Stimulated activated CD4-positive, alpha-beta T cell treated with anti-CD3 and anti-CD28 coated beads, Interleukin-4, amount 100 ng/mL, for 24 hours (primary cell): ENCODE measurements at regions not wholly inside any gene's neighbourhood (a gene's known extent, or its start where the extent isn't known, plus 50 kb on each side); places are given as distances from the start of the nearest gene placed in this dataset.
"Not testable (repeated sequence)": the region's sequence is repeated elsewhere in the genome, so short reads cannot be mapped to it uniquely, and the experiment has no call there.

ENCODE experiments used
- DNase-seq: peaks from one replicate; pipeline ENCODE4 v3.0.0-alpha.2; 2020

DNA sequence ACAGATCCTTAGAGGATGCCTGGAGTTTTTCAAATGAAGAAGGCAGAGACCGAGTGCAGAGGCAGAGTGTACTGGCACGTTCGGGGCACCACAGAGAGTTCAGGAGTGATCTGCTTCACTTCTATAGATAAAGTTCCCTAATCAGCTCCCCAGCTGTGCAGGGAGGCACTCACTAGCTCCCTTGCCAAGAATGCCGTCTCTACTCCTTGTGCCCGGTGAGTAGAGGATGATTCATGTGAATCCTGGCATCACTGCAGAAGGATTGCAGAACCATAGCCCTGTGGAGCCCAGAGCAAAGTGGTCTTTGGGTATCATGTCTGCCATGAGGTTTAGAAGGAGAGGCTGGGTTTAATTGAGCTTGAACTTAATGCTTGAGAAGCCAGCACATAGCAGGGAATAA lies 510.1 kb upstream of the RAB6C start:
- no peak for DNase-seq

DNA sequence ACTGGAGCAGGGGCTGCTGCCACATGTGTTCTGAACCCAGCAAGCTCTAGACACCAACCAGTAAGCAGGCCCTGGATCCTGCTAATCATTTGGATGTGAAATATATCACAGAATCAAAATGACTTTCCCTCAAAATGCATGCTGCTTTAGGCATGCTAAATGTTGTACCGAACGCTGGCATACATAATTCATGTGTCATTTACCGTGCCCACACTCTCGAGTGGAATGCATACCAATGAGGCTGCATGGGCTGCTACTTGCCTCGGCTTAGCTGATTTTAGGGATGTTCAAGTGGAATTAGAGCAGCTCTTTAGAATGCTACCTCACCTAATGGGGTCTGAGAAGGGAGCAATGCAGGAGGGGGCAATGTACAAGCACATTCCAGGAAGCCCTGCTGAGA lies 509.6 kb upstream of the RAB6C start:
- no peak for DNase-seq

DNA sequence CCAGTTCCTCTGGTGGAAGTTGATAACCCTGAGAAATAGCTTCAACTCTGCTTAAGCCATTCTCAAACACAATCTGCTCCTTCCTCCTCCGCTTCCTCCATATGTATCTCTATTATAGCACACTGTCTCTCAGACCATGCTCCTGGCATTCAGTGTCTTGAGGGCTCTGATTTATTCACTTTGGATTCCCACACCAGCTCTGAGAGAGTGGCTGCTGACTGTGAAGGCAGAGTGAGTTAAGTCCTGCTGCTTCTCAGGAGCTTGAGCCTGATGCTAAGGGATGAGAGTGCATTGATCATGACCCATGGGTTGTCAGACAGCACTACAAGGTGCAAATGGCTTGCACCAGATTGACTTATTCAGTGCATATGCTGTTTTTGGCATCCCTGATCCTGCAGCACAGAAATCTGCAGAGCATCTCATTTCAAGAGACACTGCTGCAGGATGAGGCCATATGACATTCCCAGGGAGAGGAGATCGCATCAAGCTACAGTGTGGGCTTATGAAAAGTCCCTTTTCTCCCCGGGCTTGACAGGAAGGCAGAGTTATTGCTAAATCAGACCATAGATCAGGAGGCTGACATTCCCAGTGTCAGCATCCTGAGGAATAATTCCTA lies 500.5 kb upstream of the RAB6C start:
- DNase-seq = no peak

DNA sequence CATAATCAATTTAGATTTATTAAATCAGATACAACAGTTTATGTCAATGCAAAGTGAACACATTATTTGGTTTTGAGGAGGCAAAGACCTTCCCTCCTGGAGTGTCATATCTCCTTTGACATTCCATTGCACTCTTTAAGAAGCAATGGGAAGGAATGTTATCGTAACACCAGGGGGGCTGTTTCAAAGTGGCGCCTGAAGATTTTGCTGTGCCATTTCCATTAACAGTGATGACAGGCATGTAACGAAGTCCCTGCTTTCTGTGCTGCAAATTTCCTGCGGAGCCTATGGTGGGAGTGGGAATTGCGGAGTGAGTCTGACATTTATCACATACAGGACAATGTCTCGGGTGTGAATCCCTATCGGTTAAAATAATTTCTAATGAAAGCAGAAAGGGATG lies 499.6 kb upstream of the RAB6C start:
- DNase-seq = no peak

DNA sequence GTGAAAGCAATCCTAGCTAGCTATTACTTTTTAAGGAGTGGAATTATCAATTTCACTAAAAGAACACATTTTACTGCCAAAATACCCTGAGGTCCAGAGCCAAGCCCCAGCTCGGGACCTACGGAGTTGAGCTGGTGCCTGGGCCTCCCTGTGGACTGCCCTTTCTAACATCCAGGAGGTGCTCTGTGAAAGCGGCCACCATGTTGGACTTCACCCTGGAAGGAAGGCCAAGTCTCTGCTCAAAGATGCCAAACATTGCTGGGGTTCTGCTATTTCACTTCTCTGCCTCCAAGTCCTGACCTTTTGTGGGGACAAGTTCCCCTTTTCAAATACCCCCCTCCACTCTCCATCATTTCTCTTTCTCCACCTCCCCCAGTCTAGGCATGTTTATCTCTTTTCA lies 498.7 kb upstream of the RAB6C start:
- no peak for DNase-seq

DNA sequence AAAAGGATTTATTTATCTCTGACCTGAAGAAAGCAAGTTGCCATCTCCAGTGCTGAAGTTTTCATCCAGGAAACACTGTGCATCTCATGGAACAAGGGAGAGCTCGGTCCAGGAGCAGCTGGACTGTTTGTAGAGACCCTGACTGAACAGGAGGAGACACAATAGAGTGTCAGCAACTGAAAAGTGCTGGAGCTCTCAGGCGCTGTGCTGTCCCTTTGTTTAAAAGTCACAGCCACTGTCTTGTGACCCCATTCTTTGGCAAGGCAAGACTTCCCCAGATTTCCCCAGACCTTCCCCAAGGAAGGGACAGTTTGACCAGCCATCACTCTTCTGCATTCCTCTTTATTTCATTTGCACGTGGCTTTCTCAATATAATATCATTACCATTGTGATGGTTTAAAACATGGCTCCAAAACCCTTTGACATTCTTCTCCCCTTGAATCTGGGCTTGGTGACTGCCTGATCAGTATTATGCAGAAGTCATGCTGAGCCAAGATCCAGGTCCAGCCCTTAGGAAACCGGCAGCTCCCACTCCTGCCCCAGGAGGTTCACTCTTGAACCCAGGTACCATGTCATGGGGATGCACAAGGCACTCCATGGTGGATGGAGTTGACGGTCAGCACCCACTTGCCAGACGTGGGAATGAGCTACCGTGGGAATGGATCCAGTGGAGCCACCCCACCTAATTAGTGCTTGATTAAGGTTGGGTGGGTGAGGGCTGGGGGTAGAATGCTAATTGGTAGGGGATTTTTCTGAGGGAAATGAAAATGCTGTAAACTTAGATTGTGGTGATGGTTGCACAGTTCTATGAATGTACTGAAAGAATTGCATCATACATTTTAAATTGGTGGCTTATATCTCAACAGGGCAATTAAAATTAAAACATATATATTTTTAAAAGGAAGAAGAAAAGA lies 497.9 kb upstream of the RAB6C start:
- DNase-seq = no peak

DNA sequence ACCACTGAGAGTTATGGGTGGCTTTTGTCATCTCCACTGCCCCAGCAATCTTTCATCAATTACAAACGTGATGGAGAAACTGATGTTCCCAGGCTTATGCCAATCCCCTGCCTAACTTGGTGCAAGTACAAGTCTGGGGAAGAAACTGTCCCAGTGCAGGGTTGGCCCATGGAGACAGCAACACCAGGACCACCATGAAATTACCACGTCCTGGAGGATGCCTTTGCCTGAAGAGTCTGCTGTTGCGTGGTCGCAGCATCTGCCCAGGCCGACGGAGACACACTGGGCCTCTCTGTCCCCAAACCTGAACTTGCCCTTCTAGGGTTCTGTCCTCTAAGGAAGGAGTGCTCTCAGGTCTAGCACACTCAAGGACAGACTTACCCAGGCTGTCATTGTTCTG lies 496.8 kb upstream of the RAB6C start:
- no peak for DNase-seq

DNA sequence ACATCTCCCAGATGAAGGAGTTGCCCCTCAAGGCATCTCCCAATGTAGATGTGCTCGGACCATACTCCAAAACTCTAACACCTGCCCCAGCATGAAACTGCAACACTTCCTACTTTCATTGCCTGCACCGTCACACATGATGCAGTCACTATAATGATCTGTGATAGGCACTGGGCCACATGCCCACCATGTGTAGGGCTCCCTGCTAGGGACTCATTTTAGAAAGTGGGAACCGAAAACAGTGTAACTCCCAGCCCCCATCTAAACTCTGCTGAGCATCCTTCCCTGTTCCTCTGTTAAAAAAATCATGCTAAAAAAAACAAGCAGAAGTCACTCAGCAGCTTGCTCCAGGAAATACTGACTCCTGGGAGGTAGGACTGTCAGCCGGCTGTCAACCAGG lies 496.1 kb upstream of the RAB6C start:
- DNase-seq = no peak

DNA sequence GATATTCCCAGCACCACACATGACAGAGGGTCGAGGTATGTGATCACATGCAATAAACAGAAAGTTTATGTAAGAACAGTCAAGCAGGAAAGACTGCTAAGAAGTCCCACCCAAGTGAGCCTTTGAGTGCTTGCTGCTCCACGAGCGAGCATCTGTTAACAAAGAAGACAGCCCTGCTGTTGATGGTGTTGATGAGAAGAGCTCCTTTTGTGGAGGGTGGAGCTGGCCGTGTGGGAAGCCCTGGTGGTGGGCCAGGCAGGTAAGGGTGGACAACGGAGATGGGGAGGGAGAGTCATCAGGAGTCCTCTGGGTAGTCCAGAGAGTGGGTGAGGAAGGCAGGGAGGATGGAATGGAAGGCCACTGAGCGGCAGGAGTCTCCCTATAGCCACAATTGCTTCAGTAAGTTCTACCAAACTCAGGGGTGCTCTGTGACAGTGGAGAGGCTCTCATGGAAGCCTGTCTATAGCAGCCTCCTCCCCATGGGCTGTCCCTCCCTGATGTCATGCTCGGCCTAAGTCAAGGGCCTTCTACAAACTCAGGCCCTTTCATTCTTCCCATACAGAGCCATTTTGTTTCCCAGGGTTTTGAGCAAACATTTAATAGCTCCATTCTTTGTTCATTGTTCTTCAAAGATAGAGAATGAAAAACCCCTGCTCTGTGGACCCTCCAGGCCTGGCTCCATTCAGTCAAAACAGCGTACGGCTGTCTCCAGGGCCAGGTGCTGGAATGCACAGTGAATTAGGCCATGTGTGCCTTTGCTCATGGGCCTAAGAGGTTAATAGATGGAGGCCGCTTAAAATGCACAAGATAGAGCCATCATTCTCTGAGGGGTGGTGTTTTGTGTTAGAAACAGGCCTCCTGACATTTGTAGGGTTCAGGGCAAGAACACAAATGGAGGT lies 494.2 kb upstream of the RAB6C start:
- DNase-seq = no peak

DNA sequence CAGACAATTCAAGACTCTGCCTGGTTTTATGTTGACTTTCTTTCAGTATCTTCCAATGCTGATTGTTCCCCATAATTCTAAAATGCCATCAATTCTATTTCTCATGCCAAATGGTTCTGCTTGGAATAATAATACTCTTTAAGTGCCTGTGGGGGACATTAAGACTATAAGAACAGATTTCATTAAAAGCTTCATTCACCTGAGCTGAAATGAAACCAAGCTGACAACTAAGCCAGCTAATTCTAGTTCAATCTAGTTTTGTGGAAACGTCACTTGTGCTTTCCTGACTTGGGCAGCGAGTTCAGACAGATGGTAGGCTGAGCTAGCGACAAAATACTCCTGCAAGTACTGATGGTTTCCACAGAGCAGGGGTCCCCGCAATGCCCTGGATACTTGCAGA lies 491.1 kb upstream of the RAB6C start:
- DNase-seq = no peak

DNA sequence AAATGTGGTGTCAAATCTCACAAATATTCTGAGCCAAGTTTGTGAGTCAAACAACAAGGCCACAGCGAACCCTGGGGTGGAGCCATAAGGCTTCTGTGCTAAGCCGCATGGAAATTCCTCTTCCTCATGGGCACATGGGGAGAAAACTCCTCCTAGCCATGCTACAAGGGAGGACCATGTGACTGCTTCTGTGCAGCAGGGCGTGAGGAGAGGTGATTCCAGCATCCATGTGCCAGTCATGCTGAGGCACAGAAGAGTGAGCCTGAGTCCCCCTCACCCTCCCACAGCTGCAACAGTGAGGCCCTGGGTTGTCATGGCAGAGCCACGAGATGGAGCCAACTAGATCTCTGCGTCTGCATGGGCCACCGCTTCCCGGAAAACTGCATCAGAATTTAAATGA lies 488.8 kb upstream of the RAB6C start:
- no peak for DNase-seq

DNA sequence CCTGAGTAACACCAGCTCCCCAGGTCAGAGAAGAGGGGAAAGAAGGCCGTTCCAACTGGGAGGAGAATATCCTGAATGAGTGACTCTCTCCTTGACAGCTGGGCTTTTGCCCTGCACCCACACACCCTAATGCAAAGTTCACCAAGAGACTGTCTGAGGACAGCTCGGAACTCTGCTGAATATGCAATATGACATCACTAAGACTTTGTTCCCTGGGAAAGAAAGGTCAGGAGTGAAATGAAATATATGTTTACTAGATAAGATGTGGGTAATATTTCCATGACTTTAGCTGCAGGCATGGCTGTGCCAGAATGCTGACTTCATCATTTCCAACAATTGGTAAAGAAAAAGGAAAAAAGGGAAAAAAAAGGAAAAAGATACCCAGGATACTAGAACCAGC lies 488.2 kb upstream of the RAB6C start:
- DNase-seq = no peak

DNA sequence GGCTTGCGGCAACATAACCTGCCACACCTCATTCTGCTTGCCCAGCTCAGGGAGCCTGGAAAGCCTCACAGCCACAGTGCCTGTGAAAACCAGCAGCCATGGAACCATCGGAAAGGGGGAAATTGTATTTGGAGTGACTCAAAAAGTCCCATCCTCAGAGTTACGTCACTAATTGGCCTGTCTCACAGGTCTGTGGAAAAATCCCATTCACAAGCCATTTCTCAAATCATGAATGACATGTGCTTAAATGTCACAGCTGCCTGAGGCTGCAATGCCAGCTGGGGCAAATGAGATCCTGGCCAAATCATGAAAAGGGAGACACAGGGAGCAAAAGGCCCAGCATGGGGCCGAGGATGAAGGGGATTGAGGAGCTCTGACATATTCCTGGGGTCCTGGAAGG lies 486.9 kb upstream of the RAB6C start:
- DNase-seq = no peak

DNA sequence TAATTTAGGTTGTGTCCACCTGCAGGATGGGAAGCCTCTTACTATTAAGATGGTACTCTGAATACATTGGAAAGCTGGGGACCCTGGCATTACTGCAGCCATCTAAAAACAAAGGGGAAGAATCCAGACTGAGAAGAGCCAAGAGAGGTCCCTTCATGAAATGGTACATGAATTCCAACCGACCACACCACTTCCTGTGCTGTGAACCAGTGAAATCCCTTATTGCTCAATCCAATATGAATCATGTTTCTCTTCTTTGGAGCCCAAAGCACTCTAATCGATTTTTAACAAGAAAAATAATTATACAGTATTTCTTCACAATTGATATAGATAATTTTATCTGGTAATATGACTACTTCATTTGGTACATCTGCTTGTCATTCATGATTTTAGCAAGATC lies 479.7 kb upstream of the RAB6C start:
- DNase-seq = no peak

DNA sequence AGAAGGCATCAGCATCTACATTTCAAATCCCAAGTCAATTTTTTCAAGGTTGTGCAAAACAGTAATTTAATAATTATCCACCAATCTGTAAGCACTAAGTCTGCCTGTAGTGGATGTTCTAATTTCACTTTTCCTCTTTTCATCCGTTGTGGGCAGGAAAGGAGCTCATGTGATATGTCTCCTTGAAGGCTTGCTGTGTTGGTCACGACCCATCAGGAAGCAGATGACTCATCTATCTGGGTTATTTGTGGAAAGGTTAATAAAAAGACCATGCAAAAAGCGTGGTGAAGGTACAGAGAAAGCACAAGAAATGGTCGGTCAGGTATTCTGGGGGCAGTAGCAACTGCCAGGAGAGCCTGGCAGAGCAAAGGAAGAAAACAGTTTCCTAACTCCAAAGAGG lies 476.7 kb upstream of the RAB6C start:
- DNase-seq = no peak

DNA sequence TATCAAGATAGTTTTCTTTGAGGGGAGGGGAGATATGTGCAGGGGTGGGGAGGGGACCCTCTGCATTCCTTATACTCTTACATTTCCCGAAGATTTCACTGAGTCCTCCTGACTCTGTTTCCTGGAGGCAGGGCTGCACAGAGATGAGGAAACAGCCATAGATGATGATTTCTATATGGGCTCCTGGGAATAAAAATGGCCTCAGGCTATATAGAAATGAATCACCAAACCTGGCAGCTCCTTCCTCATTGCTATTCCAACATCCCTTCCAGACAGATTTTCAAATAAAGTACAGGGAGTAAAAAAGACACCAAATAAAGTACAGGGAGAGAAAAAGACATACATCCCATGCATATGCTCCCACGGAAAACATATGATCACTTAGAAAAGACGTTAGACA lies 474.8 kb upstream of the RAB6C start:
- no peak for DNase-seq

DNA sequence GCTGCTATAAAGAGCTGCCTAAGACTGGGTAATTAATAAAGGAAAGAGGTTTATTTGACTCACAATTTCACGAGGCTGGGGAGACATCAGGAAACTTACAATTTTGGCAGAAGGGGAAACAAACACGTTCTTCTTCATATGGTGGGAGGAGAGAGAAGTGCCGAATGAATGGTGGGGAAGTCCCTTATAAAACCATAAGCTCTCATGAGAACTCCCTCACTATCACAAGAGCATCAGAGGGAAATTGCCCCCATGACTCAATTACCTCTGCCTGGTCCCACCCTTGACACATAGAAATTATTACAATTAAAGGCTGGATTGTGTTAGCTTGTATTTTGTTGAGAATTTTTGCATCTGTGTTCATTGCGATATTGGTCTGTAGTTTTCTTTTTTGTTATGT lies 460.5 kb upstream of the RAB6C start:
- no peak for DNase-seq

DNA sequence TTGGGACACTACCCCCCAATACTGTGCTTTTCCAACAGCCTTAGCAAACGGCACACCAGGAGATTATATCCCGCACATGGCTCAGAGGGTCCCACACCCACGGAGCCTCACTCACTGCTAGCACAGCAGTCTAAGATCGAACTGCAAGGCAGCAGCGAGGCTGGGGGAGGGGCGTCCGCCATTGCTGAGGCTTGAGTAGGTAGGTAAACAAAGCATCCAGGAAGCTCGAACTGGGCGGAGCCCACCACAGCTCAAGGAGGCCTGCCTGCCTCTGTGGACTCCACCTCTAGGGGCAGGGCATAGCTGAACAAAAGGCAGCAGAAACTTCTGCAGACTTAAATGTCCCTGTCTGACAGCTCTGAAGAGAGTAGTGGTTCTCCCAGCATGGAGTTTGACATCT lies 447.3 kb upstream of the RAB6C start:
- not testable (repeated sequence) for DNase-seq

DNA sequence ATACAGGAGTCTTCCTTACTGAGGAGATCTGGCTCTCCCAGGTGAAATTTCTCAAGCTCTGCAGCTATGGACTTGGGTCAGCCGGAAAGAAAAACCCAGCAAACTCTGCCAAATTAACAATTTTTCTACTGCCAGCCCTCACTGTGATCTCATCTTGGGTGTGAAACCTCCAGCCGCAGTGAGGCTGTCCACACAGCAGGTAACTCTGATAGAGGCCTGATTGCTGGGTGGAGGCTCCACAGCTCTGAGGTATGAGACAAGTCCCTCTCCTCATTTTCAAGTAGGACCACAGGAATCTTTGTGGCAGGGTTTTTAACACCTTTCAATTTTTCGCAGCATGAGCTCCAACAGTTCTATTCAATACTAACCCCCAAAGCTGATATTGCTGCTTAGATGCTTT lies 430.6 kb upstream of the RAB6C start:
- DNase-seq = no peak

DNA sequence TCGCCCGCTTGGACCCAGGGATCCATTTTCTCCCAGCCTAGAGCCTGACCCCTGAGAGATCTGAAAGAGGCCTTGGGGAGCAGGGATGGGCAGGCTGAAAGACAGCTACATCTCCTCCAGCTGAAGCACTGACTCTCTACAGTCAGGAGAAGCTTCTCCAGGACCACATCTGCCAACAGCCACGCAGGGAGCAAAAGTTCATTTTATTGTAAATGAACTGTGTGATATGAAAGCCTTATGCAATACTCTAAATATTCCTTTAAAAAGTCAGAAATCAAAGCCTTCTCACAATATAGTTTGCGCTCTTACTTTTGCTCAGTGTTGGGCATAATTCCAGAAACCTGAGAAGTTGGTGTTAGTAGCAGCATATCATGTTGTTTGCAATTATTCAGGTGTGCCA lies 428.9 kb upstream of the RAB6C start:
- no peak for DNase-seq

DNA sequence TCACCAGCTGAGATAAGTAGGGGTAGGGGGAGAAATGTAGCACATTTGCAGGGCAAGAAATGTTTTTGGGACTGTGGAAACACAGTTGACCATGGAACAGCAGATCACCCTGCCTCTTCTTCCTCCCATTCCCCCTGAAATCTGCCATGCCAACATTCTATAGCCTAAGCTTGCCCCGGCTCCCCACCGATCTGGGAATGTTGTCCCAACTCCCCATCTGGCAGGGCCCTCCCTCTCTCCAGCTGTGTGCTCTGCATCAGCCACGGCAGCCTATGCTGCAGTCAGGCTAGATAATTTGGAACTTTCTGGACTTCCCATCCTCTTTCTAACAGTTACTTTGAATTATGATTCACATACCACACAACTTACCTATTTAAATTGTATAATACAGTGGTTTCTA lies 425.1 kb upstream of the RAB6C start:
- no peak for DNase-seq

DNA sequence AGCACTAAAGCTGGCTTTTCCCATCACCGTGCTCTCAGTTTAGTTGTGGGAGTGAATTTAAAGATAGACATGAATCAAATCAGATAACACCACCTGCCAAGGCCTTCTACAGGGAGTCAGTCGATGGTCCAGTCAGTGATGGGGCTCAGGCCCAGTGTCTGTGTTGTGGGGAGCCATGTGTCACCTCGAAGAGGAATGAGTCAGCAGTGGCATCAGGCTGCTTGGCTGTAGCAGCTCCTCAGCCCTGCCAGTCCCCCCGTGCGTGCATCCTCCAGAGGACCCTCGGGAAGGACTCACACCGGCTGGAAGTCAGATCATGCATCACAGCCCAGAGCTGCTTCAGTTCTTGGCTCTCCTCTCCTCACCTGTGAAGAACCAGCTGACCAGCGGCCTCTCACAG lies 420.4 kb upstream of the RAB6C start:
- no peak for DNase-seq

DNA sequence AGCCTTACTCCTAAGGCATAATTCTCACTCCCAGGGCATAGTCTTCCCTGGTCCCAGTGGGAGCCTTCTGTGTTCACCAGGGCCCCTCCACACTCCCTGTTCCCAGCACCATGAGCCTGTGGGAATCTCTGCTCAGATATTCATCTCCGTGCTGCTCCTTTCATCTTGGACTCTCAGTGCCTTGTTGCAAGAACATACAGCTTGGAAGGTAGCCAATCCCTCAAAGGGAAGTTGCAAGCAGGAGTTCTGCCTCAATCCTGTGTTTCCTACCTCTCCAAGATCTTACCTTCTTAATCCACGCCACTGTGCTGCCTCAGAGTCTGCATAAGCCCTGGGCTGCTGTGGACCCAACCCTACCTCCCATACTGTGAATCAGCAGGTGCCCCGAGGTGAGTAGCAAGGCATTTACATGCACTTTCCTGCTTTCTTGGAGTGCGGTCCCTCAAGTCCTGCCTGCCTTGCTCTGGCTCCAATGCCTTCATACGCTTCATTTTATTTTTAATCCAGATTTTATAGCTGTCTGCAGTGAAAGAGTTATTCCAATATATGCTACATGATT lies 413.8 kb upstream of the RAB6C start:
- no peak for DNase-seq
